HG03103 (cell line): ENCODE measurements at regions not wholly inside any gene's neighbourhood (a gene's known extent, or its start where the extent isn't known, plus 50 kb on each side); places are given as distances from the start of the nearest gene placed in this dataset.

Experiments used
- ATAC-seq: cut with Tn5 transposase; IDR thresholded peaks from one replicate; pipeline ENCODE4 v1.9.1; 2021; ENCODE audit warnings: low read depth; ENCODE audit not compliant: unreplicated experiment

DNA sequence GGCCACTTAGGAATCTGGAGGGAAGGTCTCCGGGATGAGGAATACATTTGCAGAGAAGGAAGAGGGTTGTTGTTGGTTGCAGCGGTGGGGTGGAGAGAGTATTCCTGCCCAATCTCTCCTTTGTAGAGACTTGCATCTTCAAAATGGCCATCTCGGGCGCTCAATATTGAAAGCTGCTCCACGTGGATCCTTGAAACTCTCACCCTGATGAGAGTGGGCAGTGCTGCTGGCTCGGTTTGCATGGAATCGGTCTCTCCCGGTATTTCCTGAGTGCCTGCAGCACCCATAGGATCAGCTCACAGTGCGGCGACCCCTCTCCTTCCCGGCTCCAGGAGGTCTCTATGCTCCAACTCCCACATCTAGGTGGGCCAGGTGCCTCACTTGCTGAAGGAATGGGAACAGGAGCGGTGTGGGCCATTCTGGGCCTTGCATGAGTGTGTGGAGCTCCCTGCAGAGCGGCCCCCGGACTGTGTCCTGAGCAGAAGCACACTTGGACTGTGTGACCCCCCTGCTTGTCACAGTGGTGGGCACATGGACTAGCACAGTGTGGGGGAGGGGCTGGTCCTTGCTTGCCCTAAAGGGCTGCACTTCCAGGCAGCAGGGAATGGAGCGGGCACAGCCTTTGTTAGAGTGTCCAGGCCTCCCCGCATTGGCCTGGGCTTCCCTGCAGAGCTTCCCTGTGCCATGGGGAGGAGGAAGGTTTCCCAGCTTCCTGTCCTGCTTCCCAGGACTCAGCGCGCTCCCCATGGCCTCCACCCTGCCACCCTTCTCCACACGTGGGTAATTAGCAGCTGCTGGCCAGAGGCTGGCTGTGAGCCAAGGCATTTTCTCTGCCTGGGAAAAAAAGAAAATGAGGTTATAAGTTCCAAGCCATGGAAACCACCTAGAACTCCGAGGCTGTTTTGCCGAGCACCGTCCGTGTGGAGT lies 139.3 kb downstream of the IRF8 start:
- no peak for ATAC-seq

DNA sequence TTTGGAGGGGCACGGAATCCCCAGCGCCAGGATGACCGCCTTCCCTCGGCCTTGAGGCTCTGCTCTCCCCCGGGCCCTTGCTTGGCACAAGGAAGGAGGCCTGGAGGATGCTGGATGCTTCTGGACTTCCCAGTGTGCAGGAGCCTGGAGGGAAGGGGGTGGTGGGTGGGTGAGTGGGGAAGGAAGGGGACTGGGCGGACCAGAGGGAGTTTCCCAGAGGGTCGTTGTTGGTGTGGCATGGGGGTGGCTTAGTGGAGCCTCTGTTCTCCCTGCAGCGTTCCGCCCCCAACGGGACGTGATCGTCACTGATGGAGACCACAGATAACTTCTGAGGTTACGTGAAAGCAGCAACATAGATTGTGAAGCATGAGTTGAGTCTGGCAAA lies 140.0 kb downstream of the IRF8 start:
- no peak for ATAC-seq

DNA sequence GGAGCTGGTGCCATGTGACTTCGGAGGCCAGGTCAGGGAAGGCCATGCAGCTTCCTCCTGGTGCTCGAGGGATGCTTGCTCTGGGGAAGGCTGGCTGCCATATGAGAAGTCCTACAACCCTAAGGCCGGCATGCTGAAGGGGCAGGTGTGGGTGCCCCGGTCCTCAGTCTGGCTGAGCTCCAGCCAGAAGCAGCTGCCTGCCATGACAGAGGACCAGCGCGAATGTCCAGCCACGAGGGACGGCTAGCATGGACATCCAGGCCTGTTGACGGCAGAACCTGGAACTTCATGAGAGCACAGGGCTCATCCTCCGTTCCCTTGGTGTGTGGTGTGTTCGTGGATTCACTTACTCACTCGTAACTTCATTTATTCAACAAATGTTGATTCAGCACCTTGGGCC lies 140.6 kb downstream of the IRF8 start:
- ATAC-seq: no peak

DNA sequence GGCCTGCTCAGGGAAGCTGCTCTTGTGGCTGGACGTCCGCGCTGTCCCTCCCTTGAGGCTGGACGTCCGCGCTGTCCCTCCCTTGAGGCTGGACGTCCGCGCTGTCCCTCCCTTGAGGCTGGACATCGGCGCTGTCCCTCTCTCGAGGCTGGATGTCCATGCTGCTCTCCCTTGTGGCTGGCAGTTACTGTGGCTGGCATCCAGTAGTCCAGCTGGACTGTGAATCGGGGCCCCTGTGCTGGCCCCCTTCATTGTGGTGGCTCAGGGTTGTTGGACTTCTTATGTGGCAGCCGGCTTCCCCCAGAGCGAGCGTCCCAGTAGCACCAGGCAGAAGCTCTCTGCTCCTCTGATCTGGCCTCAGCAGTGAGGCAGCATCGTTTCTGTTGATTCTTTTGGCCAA lies 141.5 kb downstream of the IRF8 start:
- no peak for ATAC-seq

DNA sequence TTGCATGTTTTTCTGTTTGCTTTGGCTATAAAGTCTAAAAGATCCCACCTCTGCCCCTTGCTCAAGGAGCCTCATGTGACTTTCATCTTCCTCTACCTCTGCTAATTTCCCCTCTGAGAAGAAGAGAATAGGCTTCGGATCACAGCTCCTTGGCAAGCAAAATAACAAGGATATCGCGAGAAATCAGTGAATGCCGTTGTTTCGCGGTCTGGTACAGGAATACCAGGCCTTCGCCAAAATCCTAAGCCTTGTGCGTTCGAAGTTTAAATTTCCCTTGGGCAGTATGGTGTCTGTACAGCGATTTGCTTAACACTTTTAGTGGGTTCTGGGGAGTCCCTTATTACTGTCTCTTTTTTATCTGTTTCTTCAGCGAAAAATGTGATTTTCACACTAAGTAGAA lies 142.3 kb downstream of the IRF8 start:
- ATAC-seq: no peak

DNA sequence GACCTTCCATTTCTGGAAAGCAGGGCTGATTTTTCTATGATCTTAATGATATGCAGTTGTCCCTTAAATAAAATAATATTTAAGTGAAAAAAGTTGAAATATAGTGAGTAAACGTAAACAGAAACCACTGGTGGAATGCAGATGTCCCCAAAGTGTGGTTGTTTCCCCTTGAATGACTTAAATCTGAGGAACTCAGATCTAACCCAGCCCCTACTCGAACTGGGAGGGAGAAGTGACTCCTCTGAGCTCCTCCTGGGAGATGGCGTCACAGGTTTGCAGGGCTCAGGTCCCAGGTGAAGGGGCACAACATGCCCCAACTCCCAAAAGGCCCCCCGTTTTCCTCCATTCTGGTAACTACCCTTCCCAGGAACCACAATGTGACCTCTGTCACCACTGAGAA lies 142.8 kb downstream of the IRF8 start:
- ATAC-seq: no peak

DNA sequence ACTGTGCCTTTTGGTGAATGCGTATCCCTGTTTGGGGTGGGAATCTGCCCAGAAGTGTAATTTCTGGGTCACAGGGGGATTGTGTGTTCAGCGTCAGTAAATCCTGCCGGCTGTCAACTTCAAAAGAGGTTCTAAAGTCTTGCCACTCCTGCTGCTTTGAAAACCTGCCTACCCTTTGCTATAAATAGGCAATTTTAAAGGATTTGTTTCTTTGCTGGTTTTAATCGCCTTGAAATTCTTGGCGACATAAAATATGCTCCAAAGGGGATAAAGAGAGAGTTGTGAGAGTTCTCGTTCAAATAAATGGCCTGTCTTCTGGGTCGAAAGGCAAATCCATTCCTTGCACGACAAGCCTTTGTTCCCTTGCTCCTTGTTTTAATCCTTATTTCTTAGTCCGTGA lies 143.4 kb downstream of the IRF8 start:
- no peak for ATAC-seq

DNA sequence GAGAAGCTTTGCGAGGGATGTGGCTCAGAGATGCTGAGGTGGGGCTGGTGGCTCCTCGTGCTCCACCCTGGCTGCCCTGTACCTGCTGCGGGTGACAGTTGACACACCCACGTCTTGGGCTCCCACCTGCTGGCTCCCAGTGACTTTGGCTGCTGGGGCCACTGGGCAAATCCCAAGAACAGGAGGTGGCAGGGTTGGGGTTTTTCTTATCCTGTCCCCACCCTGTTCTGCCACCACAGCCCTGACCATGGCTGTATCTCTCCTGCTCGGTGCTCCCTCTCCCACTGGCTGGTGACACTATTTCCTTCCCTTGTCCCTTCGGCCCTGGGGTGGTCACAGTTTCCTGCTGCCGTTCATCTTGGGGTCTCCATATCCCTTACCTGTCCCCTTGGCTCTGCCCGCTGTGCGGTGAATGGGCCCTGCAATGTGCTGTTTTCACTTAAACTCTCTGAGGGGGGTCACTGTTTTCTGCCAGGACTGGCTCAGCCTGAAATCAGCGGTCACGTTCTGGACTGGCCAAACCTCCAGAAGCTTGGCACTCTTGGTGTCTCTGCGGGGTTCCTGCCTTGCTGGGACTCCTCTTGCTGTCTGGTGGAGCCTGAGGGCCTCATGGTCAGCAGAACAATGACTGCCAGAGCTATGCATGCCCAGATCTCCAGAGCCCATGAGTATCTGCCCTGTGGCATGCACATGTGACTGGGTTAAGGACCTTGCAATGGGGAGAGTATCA lies 144.2 kb downstream of the IRF8 start:
- ATAC-seq: no peak

DNA sequence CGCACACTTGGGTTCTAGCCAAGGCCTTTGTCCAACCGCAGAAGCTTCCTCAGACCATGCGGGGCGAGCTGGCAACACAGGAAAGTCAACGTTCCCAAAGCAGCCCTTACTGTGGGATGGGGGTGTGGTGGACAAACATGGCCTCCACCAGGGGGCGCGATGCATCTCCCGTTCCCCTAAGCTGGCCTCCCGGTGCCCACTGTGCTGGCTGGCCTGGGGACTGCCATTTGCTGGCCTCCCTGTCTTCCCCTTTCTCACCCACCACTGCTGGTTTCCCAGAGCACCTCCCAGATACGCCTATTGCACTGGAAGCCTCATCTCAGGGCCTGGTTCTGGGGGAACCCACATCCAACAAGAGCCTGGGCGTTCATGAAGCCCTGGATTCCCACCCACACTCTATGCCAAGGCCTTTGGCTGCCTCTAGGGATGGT lies 145.3 kb downstream of the IRF8 start:
- no peak for ATAC-seq

DNA sequence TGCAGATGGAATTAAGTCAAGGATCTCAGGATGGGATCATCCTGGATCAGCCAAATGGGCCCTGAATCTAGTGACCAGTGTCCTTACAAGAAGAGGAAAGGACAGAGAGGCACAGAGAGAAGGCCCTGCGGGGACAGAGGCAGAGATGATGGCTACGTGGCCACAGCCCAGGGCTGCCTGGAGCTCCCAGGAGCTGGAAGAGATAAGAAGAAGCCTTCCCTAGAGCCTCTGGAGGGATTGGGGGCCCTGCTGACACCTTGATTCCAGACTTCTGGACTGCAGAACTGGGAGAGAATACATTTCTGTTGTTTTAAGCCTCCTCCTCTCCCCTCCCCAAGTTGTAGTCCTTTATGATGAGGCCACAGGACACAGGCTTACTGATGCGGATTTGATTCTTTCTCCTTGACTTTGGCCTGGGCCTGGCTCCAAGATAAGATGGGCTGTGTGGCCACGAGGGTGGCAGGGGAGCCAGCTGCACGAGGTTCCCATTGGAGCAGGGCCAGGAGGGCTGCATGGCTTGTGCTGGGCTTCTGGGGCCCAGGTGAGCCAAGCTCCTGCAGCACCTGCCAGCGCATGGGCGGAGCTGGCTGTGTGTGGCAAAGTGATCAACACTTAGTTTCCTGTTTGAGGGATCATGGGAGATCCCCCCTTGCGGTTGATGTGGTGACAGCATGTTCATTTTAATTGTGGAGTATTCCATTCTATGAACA lies 146.1 kb downstream of the IRF8 start:
- no peak for ATAC-seq

DNA sequence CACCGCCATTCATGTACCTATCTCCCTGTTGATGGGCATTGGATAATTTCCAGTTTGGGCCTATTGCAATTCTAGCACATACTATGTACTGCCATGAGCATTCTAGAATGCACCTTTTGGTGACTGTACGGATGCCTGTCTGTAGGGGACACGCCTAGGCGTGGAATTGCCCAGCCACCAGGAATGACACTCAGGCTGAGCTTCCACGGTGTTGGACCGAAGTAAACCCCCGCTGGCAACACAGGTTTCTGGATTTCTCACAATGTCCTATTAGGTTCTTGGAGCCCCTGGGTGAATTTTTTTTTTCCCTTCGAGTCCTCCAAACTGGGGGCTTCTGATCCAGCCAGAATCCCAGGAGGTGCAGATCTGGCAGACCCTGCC lies 146.6 kb downstream of the IRF8 start:
- ATAC-seq: no peak

DNA sequence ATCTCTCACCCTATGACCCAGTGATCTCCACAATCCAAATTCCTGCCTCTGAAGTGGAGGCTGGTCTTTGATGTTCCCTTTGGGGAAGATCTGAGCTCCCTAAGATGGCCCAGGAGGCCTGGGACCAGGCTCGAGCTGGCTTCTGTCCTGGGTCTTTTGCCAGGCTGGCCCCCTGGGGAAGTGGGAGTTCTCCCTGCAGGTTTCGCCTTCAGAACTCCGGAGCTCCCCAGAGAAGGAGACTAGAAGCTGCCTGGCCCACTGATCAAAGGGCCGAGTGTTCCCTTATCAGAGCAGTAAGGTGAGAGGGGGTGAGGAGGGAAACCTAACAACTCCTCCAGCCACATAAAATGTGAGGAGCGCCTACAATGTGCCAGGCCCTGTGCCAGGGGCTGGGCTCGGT lies 147.1 kb downstream of the IRF8 start:
- ATAC-seq: no peak

DNA sequence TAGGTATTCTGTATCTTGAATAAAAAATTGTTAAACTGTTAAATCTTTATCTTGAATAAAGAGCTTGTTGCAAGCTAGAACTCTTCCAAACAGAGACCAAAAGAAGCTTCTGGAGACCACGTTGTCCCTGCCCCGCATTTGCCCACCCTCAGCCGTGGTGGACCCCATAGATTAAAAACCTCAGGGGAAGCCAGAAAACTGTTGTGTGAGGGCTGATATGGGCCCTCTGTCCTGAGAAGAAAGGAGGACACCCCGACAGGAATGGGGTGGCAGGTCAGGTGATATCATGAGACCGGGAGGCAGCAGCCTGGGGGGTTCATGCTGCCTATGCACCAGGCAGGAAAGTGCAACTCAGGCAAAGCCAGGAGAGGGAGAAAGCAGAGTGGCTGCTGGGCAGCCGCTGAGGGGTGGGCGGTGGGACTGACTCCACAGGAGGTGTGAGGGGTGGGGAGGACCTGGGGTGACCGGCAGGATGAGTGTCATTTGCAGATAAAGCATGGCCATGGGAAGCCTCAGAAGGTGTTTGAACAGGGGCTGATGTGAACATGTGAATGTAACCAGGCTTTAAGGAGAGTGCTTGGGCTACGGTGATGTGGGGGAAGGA lies 147.8 kb downstream of the IRF8 start:
- no peak for ATAC-seq

DNA sequence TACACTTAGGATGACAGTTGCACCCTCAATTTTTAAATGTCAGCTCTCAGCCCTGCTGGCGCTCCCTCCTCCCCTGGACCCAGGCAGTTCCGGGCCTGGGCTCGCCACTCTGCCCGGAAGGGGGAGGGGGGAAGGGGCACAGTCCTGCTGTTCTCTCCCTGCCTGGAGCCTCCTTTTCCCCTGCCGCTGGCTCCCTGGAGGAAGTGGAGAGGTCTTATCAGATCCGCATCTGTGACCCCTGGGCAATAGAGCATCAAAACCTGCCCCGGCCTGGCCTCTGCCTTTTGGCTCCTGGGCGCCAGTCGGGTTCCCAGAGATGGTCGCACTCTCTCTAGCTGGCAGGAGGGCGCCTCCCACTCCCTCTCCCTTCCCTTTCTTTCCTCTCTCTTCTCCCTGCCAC lies 149.3 kb downstream of the IRF8 start:
- no peak for ATAC-seq

DNA sequence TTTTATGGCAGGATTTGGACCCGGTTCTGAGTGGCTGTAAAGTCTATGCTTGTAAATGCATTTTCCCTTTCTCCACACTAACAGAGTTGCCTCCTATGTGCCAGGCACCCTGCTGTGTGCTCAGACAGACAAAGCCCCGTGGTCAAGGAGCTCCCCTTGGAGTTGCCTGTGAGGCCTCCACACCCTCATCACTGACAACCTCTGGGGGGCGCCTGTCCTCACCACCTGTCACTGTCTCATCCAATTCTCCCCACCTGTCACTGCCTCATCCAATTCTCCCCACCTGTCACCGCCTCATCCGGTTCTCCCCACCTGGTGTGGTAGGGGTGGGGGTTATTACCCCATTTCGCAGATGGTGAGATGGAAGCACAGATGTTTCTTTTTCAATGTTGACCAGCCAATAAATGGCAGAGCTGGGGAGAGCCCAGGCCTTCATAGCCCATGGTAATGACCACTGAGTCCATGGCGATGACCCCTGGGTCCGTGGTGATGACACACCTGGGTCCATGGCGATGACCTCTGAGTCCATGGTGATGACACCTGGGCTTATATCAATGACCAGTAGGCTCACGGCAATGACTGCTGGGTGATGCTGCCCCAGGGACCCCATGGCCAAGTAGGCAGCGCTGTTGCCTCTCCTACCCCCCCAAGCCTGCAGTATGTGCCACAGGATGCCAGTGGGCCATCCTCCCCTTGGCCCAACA lies 150.1 kb downstream of the IRF8 start:
- ATAC-seq: no peak

DNA sequence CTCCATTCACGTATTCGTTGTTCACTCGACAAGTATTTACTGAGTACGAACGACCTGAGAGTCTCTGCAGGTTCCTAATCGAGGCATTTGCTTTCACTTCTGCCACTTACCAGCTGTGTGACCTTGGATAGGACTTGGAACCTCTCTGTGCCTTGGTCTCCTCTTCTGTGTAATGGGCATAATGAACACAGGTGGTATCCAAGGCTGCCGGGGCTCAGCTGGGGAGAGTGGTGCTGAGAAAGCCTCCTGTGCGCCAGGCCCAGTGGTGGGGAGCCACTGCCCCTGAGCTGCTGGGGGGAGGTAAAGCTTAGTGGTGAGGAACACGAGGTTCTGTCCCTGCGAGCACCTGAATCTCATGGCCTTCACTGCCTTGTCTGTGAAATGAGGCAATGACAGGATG lies 150.7 kb downstream of the IRF8 start:
- ATAC-seq: no peak

DNA sequence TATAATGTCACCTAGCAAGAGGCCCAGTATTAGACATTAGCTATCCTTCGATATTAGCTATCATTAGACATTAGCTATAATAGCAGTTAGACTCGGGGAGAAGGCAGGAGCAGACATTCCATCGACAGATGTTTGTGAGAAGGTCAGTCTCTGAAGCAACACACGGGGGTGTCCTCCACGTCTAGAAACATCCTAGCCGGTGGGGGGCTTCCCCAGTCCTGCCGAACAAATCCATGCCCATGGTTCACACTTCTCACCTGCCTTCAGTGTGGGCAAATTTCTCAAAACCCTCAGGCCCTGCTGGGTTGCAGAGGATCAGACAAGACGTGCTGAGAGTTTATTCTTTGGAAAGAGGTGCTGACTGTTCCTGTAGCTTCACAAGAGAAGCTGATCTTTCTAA lies 151.1 kb downstream of the IRF8 start:
- no peak for ATAC-seq

DNA sequence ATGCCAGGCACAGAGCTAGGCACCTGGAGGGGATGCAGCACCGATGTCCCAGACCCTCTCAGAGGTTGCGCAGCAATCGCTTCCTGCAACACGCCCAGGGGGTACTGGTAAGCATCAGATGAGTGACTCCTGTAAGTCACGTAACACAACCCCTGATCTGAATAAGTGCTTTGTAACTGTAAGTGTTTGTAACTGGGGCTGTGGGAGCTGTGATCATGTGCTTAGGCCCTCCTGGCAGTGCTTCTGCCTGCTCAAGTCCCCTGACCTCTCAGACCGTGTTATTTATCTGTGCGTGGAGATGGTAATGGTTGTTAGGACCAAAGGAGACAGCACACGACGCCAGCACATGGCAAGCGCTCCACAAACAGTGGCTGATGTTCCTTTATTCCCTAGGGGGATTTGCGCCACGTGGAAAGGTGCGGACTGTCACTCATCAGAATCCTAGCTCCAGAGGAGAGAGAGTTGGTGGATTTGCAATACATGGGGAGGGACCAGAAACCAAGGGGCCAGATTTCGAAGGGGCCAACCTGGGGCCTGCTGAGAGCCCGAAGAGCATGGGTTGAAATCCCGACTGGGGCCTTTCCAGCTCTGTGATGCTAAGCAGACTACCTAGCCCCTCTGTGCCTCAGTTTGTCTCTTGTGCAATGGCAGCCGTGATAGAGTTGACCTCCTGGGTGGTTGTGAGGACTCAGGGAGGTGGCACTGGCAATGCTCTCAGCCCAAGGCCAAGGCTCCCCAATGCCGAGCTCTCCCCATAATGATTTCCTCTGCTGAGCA lies 151.8 kb downstream of the IRF8 start:
- no peak for ATAC-seq

DNA sequence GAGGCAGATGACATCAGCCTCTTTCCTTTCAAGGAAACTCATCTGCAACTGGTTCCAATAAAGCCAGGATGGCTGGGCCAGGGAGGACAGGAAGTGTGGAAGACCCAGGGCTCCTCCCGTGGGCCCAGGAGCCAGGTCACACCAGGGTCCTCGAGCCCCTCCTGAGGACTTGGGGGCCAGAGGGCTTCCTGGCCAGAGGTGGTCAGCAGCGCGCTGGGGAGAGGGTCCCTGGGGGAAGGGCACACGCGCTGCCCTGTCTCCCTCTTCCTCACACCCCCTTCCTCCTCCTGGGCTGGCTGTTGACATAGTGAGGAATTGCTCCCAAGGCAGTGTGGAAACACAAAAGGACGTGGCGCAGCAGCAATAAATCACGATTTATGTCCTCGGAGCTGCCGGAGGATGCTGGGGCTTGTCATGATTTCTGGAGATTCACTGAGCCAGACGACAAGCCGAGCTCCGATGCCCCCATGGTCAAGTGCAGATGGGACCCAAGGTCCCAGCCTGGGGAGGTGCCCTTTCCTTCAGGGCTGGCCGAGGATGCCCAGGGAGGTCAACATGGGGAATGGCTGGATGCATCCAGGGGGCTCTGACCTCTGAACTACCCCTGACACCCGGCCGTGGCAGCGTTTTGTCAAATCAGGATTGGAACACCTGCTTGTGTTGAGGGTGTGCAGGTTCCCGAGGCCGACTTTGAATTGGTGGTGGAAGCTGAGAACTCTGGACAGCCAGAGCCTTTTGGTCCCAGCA lies 152.6 kb downstream of the IRF8 start:
- ATAC-seq: no peak
